ENCODE measurements at regions not wholly inside any gene's neighbourhood (a gene's known extent, or its start where the extent isn't known, plus 50 kb on each side); places are given as distances from the start of the nearest gene placed in this dataset.
A peak's percentile ranks its signal among the peaks of the same experiment; 100 is the strongest.

DNA sequence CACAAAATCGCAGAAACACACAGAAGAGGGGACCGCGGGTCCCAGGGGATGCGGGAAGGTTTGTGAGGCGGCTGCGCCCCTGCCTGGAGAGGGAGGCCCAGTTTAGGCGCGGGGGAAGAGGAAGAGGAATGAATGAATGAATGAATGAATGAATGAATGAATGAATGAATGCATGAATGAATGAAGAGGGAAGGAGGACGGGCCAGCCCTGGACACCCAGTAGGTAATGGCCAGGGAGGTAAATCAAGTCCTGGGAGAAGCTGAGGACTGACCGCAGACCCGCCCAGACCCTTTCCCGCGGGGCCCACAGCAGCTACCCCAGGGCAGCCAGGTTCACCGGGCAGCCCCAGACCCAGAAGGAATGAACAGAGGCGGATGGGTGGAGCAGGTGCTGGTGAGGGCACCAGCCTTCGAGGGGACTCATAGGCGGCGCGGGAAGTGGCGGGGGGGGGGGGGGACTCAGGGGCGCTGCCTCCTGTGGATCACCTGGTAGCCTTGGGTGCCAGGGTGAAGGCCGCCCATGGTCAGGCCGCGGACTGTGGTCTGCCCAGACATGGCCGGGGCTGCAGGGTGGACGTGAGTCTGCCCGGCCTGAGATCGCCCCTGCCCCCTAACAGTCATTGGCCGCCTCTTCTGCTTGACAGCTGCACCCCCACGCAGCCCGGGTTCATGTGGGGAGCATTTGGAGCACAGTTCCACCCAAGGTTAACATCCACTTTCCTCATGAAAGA is 192.0 kb upstream of the PDE10A start:
- Histone ChIP-seq H3K9me3 (ENCODE audit: control insufficient read depth, insufficient read depth, low read length) (no peaks in the 10 kb centered on the region), H3K36me3 (ENCODE audit: control insufficient read depth, insufficient read depth, low read length) (no peaks in the 10 kb centered on the region), H3K9ac (ENCODE audit: low read depth, low read length) (no peak overlapping the region), H3K4me3 (ENCODE audit: low read depth, low read length) (peak overlapping the region; percentile 64; the same call in 1 of the 2 replicates), H3K27ac (ENCODE audit: low read depth, low read length) (no peak overlapping the region), H3K4me1 (ENCODE audit: control insufficient read depth, insufficient read depth, low read length) (peaks cover 11% of the 10 kb centered on the region), H3K27me3 (ENCODE audit: control insufficient read depth, insufficient read depth, low read length) (peaks cover 65% of the 10 kb centered on the region)

DNA sequence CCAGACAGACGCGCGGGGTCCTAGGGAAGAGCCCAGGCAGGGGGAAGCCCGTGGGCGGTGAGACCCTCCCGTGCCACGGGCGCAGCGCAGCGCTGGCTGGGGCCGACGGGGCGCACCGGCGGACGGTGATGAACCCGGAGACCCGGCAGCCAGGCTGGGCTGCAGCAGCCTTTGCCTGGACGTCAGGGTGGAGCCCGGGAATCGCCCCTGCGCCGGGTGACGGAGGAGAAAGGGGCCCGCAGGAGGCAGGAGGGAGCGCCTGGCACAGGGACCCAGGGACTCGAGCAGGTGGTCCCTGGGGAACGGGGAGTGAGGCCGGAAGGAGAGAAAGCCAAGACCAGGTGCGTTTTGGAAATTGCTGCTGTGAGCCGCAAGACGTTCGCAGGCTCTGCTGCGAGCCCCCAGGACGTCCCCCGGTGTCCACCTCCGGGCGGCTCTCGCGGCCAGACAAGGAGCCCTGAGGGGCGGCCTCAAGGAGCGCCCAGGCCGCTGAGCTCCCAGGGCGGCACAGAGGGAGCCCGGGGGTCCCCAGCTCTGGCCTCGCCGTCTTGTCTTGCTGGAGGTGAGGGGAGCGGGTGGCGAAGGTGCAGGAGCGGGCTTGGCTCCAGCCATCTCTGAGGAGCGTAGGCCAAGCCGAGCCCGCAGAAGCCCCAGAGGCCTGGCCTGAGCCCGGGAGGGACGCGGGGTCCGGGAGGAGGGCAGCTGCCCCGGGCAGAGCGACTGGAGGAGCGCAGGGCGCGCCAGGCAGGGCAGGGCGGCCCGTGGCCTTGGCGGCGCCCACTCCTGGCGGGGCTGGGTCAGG is 191.2 kb upstream of the PDE10A start:
- Histone ChIP-seq H3K27me3 (ENCODE audit: control insufficient read depth, insufficient read depth, low read length) (peaks cover 70% of the 10 kb centered on the region), H3K9me3 (ENCODE audit: control insufficient read depth, insufficient read depth, low read length) (no peaks in the 10 kb centered on the region), H3K9ac (ENCODE audit: low read depth, low read length) (no peak overlapping the region), H3K4me1 (ENCODE audit: control insufficient read depth, insufficient read depth, low read length) (peaks cover 11% of the 10 kb centered on the region), H3K27ac (ENCODE audit: low read depth, low read length) (no peak overlapping the region), H3K4me3 (ENCODE audit: low read depth, low read length) (peak overlapping the region; percentile 64), H3K36me3 (ENCODE audit: control insufficient read depth, insufficient read depth, low read length) (no peaks in the 10 kb centered on the region)

DNA sequence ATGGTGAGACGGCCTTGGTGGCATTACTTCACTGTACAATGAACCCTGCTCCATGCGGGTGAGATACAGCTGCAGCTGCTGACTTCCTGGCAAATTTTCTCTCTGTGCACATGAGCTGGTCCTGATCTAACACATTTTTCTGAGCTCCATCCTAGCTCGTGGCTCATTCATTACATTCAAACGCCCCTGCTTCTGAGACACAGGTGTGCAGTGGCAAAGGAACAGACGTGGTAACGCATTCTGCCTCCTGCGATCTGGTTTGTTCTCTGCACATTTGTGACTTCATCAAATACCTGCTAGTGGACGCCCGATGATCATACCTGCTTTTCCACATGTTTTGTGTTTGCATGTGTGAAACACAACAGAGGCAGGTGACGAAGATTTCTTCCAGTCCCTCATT is 189.6 kb upstream of the PDE10A start:
- Histone ChIP-seq H3K4me1 (ENCODE audit: control insufficient read depth, insufficient read depth, low read length) (peaks cover 12% of the 10 kb centered on the region), H3K27ac (ENCODE audit: low read depth, low read length) (no peak overlapping the region), H3K36me3 (ENCODE audit: control insufficient read depth, insufficient read depth, low read length) (no peaks in the 10 kb centered on the region), H3K9ac (ENCODE audit: low read depth, low read length) (no peak overlapping the region), H3K4me3 (ENCODE audit: low read depth, low read length) (no peak overlapping the region), H3K27me3 (ENCODE audit: control insufficient read depth, insufficient read depth, low read length) (peaks cover 70% of the 10 kb centered on the region), H3K9me3 (ENCODE audit: control insufficient read depth, insufficient read depth, low read length) (no peaks in the 10 kb centered on the region)

DNA sequence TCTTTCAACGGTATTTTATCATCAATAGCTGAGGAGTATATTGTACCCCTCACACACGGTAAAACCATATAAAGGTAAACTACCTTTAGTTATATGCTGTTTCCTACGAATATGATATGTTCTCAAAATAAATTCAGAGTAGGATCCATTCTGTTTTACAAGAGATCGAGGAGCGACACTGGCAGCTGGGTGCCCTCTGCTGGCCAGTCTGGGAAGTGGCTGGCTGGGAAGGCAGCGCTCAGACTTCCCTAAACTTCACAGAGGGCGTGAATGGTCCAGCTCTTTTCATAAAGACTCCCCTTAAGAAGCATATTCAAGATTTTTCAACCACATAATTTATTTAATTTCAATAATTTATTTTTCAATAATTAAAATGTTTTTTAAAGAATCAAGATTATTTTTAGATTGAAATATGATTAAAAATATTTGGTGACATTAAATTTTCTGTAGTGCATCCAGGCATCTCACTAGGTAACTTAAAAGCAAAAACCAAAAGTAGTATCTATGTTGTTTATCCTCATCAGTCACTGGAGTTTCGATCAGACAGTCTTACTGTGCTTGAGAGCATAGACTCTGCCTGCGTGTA is 187.5 kb upstream of the PDE10A start:
- H3K36me3 ChIP-seq (ENCODE audit: control insufficient read depth, insufficient read depth, low read length): no peaks in the 10 kb centered on the region
- H3K9me3 ChIP-seq (ENCODE audit: control insufficient read depth, insufficient read depth, low read length): no peaks in the 10 kb centered on the region
- no peak overlapping the region for H3K27ac ChIP-seq (ENCODE audit: low read depth, low read length)
- H3K9ac ChIP-seq (ENCODE audit: low read depth, low read length): no peak overlapping the region
- peaks cover 20% of the 10 kb centered on the region for H3K4me1 ChIP-seq (ENCODE audit: control insufficient read depth, insufficient read depth, low read length)
- H3K4me3 ChIP-seq (ENCODE audit: low read depth, low read length): no peak overlapping the region
- H3K27me3 ChIP-seq (ENCODE audit: control insufficient read depth, insufficient read depth, low read length): peaks cover 57% of the 10 kb centered on the region

DNA sequence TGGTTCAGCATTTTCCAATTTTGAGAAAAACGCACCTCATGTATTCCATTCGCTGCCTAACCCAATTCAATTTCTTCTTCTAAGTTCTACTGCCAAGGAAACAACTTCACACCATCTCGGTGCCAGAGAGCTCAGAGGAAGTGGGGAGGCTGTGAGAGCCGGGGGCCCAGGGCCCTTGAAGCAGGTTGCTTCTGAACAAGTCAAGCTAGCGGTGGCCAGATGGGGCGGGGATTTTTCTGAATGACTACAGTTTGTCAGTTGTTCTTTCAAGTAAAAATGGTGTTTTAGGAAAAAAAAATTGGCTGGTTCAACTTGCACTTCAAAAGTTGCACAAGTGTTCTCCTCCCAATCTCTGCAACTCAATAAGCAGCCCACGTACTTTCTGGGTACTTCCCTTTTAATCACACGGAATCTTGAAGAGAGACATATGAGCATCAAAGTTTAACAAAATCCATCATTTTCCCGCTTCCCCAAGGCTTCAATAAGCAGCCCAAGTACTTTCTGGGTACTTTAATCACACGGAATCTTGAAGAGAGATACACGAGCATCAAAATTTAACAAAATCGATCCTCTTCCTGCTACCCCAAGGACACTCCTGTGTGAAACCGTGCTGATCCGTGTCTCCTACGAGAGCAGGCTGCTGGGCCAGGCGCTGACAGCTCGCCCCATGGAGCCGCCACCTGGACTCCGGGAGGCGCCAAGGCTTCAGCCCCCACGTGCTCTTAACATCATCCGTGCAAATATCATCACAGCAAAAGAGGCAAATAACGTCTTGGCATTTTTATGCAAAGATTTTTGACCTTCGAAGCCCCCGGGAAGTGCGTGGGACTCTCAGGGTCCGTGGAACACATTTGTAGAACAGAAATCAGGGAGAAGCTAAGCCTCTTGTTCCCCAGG is 186.7 kb upstream of the PDE10A start:
- Histone ChIP-seq H3K9ac (ENCODE audit: low read depth, low read length) (no peak overlapping the region), H3K27ac (ENCODE audit: low read depth, low read length) (no peak overlapping the region), H3K36me3 (ENCODE audit: control insufficient read depth, insufficient read depth, low read length) (no peaks in the 10 kb centered on the region), H3K27me3 (ENCODE audit: control insufficient read depth, insufficient read depth, low read length) (peaks cover 50% of the 10 kb centered on the region), H3K4me1 (ENCODE audit: control insufficient read depth, insufficient read depth, low read length) (peaks cover 20% of the 10 kb centered on the region), H3K9me3 (ENCODE audit: control insufficient read depth, insufficient read depth, low read length) (no peaks in the 10 kb centered on the region), H3K4me3 (ENCODE audit: low read depth, low read length) (no peak overlapping the region)

DNA sequence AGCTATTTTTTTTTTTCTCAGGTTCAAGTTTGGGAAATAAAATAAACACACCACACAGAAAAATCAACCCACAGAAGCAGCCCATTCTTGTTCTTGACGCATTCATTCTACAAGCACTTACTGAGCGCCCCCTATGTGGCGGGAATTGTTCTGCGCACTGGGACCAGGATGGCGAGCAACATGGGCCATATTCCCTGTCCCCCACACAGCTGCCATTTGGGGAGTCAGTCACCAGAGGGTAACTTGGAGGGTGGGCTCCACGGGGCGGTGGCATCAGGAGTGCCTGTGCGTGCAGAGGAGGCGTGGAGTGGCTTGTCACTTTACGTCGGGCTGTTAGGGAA is 185.0 kb upstream of the PDE10A start:
- Histone ChIP-seq H3K4me1 (ENCODE audit: control insufficient read depth, insufficient read depth, low read length) (peaks cover 33% of the 10 kb centered on the region), H3K27me3 (ENCODE audit: control insufficient read depth, insufficient read depth, low read length) (peaks cover 32% of the 10 kb centered on the region), H3K9me3 (ENCODE audit: control insufficient read depth, insufficient read depth, low read length) (no peaks in the 10 kb centered on the region), H3K4me3 (ENCODE audit: low read depth, low read length) (no peak overlapping the region), H3K36me3 (ENCODE audit: control insufficient read depth, insufficient read depth, low read length) (no peaks in the 10 kb centered on the region), H3K9ac (ENCODE audit: low read depth, low read length) (no peak overlapping the region), H3K27ac (ENCODE audit: low read depth, low read length) (no peak overlapping the region)

DNA sequence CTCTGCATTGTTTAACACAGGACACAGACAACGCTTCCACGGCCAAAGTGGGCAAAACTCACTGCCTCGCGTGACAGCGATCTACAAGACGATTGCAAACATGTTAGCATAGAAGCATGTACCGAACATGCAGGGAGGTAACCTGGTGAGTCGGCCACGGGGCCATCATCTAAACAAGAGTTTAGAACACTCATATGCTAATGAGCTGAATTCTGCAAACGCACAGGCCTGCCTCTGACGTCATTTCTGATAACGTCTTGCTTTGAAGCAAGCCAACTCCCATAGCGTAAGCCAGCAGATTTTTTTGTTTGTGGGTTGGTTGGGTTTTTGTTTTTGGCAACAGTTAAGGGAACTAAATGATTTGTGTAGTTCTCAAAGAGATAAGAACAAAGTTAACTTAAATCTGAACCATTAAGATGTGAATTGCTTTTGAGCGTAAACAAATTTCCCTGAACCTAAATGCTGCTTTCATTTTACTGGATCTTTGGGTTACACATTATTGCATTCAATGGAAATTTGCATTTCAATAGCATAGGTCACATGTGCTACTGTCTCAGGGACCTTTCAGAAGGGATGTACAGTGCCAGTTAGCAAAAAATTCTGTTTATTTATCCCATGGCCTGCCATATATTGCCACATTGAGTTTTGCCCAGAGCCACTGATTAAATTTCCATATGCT is 184.5 kb upstream of the PDE10A start:
- Histone ChIP-seq H3K9ac (ENCODE audit: low read depth, low read length) (no peak overlapping the region), H3K4me3 (ENCODE audit: low read depth, low read length) (no peak overlapping the region), H3K4me1 (ENCODE audit: control insufficient read depth, insufficient read depth, low read length) (peaks cover 38% of the 10 kb centered on the region), H3K36me3 (ENCODE audit: control insufficient read depth, insufficient read depth, low read length) (no peaks in the 10 kb centered on the region), H3K9me3 (ENCODE audit: control insufficient read depth, insufficient read depth, low read length) (no peaks in the 10 kb centered on the region), H3K27me3 (ENCODE audit: control insufficient read depth, insufficient read depth, low read length) (peaks cover 27% of the 10 kb centered on the region), H3K27ac (ENCODE audit: low read depth, low read length) (no peak overlapping the region)

DNA sequence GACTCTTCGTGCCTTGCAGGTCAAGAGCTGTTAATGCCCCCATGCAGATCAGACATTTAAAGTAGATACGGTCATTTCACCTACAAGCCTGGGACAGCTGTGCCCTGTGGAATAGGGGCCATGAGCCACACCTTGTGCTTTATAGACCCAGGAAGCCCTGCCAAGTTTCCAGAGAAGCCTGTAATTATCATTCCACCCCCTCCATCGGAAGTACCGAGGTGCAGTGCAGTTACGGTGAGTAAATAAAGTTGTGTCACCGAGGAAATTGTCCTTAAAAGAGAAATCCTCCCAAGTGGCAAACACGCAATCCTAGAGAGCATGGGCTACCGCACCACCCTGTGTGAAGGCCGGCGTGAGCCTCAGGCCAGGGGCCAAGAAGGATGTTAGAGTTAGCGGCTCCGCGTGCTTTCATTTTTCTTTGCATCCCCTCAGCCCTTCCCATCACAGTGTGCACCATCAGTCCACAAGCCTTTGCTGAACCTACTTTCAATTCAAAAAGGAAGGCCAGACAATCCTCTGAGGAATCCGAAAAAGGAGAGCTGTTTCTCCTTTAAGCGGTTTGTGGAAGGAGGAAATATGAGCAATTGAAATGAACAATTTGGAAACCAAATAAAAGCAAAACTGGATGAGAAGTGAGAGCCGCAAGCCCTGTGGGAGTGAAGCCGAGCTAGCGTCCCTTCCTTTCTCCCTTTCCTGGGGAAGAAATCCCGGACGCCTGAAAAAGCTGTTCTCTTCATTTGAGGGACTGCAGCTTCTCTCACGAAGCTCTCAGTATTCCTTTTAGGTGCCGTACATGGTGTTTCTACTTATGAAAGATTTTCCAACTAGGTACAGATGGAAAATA is 183.3 kb upstream of the PDE10A start:
- Histone ChIP-seq H3K27ac (ENCODE audit: low read depth, low read length) (no peak overlapping the region), H3K36me3 (ENCODE audit: control insufficient read depth, insufficient read depth, low read length) (no peaks in the 10 kb centered on the region), H3K4me3 (ENCODE audit: low read depth, low read length) (no peak overlapping the region), H3K27me3 (ENCODE audit: control insufficient read depth, insufficient read depth, low read length) (peaks cover 15% of the 10 kb centered on the region), H3K4me1 (ENCODE audit: control insufficient read depth, insufficient read depth, low read length) (peaks cover 48% of the 10 kb centered on the region), H3K9ac (ENCODE audit: low read depth, low read length) (no peak overlapping the region), H3K9me3 (ENCODE audit: control insufficient read depth, insufficient read depth, low read length) (no peaks in the 10 kb centered on the region)

DNA sequence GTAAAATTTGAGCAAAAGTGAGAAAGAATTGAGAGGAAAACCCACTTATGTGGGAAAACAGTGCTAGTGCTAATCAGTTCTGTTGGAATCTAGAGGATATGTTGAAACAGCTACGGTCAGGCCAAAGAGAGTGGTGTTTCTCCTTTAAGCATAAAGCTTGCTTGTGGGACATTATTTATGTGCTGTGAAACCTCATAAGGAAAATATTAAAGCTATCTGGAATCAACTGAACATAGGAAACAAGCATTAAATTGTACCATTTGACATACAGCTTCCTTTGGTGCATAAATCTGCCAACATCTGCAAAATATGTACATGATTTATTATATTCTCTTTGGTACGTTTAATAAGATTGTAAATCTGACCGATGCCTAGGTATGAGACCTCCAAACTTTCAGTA is 182.5 kb upstream of the PDE10A start:
- peaks cover 54% of the 10 kb centered on the region for H3K4me1 ChIP-seq (ENCODE audit: control insufficient read depth, insufficient read depth, low read length)
- no peaks in the 10 kb centered on the region for H3K36me3 ChIP-seq (ENCODE audit: control insufficient read depth, insufficient read depth, low read length)
- H3K9ac ChIP-seq (ENCODE audit: low read depth, low read length): no peak overlapping the region
- H3K4me3 ChIP-seq (ENCODE audit: low read depth, low read length): no peak overlapping the region
- peaks cover 9% of the 10 kb centered on the region for H3K27me3 ChIP-seq (ENCODE audit: control insufficient read depth, insufficient read depth, low read length)
- no peaks in the 10 kb centered on the region for H3K9me3 ChIP-seq (ENCODE audit: control insufficient read depth, insufficient read depth, low read length)
- no peak overlapping the region for H3K27ac ChIP-seq (ENCODE audit: low read depth, low read length)
